HG02763 (cell line): ENCODE measurements at regions not wholly inside any gene's neighbourhood (a gene's known extent, or its start where the extent isn't known, plus 50 kb on each side); places are given as distances from the start of the nearest gene placed in this dataset.

Experiments
- ATAC-seq: cut with Tn5 transposase; IDR thresholded peaks from one replicate; pipeline ENCODE4 v1.9.1; 2021; ENCODE audit warnings: mild to moderate bottlenecking, moderate library complexity; ENCODE audit not compliant: unreplicated experiment

DNA sequence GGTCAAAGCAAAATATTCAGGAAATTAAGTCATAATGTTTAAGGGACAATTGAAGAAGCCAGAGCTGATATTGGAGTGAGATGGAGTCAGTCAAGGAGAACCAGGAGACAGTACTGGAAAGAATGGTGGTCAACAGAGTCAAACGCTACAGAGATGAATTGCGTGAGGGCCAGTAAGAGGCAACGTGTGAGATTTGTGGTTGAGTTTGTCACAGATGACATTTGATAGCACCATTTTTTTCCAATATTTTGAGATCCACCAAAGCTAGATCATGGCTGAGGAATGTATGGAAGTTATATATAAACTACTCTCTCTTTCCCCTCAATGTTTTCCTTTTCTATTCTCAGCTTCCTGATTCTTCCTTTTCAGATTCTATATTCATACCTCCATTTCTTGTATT is 375.1 kb upstream of the ROBO2 start:
- ATAC-seq = no peak

GRCh38 chr3:76668653-76669052 is 371.2 kb upstream of the ROBO2 start:
- ATAC-seq = no peak

DNA sequence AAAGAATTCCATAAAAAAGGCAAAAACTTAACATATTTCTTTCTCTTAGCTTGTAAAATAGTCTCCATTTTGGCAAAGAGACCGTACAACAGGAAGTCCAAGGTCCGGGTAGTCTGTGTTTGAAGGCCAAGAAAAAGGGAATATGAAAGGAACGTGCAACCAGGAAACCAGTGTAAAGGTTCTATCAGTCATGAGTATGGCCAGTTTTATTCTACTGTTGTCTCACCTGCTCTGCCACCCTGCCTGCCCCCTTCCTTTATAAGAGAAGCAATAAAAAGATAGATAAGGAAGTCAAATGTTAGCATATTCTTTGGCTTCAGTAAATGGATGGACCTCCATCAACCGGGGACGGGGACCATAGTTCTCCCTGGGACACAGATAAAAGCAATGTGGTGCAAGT is 370.6 kb upstream of the ROBO2 start:
- ATAC-seq = no peak

- no peak for ATAC-seq
Observed at GRCh38 chr3:76673171-76673570, 366.7 kb upstream of the ROBO2 start.

DNA sequence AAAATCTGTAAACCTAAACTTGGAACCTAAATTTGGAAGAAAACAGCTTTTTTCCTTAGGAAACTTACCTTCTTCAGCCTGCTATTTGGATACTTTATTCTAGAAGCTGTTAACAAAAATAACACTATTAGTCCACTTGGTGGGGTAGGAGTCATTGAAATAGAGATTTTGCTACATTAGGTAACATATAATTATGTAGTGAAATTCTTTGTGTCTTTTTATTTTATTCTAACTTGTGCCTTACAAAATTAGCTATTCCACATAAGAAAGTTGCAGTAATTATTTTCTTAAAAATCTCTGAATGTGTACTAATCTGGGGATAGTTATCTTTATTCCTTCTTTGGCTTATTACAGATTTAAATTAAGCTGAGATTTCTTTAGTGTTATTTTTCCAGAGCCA is 360.4 kb upstream of the ROBO2 start:
- no peak for ATAC-seq

DNA sequence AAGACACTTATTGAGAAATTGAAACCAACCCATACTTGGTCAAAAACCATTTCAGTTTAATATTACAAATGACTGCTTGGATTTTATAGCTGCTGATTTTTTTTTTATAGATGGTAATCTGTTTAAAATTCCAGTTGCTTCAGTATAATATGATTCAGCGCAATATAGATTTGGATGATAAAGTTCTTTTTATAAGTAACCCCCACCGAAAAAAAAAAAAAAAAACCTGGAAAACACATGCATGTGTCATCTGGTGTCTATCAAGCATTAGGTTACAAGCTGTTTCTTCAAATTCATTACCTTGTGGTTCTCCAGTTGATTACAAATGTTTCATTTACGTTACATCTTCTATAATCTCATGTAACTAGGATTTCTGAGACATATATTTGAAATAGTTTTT is 356.6 kb upstream of the ROBO2 start:
- ATAC-seq = no peak

DNA sequence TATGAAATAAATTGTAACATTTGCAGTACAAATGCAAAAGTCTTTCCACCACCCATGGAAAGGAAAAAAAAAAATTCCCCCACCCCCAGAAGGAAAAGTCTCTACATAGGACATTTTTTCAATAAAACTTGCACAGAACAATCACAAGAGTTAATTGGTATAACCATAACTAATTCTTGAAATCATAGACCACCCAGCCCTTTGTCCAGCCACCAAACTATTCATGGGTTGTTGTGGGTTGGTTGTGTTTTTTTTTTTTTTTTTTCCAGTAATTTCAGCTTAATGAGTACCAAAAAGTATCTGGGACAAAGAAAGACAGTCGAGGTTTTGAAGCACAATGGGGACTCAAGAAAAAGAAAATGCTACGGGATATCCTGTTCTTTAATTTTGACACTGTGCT is 355.0 kb upstream of the ROBO2 start:
- ATAC-seq = no peak

- no peak for ATAC-seq
Observed at GRCh38 chr3:76685858-76686257, 354.0 kb upstream of the ROBO2 start.

DNA sequence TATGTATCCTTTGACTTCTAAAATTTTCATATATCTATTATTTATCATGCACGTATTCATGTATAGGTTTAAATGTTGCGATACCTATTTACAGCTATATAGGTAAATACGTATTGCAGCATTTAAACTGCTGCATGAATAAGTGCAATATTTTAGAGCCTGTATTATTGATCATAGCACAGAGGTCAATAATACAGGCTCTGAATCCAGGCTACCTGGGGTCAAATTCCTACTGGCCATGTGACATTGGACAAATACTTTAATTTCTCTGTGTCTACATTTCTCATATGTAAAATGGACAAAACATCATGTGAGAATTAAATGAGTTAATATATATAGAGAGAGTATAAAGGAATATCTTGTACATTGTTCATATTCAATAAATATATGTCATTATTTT is 352.9 kb upstream of the ROBO2 start:
- no peak for ATAC-seq

GRCh38 chr3:76694063-76694462 is 345.8 kb upstream of the ROBO2 start:
- no peak for ATAC-seq

- no peak for ATAC-seq
Observed at GRCh38 chr3:76698136-76698706, 341.7 kb upstream of the ROBO2 start.

DNA sequence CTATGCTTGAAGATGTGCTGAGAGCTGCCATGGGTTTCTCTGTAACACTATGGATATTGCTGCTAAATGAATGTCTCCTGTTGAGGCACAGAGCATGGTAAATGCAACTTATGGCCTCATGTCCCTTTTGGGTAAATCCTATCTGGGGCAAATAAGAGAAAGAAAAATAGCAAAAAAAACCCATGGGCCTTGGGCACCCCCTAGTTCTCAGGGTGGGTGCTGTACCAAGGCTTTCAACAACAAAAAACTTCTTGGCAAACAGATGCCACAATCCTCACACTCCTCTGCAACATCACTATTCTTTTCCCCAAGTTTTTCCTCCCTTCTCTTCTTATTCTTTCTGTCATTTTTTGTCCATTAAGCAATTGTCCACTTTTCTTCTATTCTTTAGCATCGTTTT is 340.1 kb upstream of the ROBO2 start:
- ATAC-seq = no peak

DNA sequence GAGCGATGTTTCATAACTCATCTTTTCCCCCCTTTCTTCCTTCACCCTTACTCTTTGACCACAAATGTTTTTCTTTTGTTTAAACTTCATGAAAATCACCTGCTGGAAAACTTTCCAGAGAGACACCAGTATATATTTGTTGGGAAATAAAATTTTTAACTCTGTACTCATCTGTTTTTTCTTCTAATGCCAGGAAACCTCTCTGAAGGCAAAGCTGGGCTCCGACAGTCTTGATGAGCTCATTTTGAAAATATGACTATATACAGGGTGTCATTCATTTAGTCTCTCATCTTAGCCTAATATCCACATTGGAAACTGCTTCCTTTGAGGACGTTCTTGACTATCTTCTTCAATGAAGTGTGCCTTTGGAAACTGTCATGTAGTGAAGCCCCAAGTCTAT is 339.6 kb upstream of the ROBO2 start:
- no peak for ATAC-seq

GRCh38 chr3:76702676-76703075 is 337.2 kb upstream of the ROBO2 start:
- ATAC-seq = no peak

GRCh38 chr3:76715426-76715825 is 324.5 kb upstream of the ROBO2 start:
- ATAC-seq = no peak

DNA sequence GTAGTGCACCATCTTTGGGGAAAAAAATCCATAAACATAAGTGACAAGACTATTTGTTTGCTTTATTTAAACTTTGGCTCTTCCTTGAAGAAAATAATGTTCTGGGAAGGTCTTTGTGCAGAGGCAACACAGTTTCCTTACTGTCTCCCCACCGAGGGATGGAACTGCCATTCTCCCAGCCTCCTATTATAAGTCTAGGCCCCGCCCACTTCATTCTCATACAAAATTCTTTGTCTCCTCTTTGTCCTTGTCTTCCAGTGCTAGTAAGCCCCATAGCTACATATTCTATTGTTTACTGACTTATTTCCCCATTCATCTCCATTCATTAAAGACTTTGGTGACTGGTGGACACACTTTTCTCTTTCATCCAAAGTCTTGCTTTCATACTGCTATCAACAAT is 316.5 kb upstream of the ROBO2 start:
- ATAC-seq = no peak

GRCh38 chr3:76724075-76724474 is 315.8 kb upstream of the ROBO2 start:
- ATAC-seq = no peak

DNA sequence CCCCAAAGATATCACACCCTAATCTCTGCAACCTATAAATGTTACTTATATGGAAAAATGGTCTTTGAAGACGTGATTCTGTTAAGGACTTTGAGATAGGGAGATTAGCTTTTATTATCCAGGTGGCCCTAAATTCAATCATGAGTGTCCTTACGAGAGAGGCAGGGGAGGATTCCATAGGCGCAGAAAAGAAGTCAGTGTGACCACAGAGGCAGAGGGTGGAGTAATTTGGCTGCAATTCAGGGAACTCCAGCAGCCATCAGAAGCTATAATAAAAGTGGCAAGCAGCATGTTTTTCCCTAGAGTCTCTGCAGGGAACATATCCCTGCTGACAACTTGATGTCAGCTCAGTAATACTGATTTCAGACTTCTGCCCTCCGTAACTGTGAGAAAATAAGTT is 315.2 kb upstream of the ROBO2 start:
- no peak for ATAC-seq

DNA sequence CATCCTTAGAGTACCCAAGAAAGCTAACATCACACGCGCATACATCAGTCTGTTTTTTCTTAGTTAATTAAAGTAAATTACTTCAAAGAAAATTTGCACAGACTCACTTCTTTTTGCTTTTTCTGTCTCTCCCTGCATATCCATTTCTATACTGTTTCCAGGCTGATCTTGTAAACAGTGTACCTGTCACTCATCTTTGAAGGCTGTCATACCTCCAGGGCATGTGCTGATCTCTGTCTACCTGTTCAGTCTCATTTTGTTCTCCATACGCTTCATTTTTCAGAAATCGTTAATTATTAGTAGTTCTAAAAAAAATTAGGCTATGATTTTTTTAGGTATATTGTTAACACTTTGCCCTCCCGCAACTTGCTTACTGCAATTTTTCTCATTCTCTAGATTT is 313.9 kb upstream of the ROBO2 start:
- no peak for ATAC-seq

DNA sequence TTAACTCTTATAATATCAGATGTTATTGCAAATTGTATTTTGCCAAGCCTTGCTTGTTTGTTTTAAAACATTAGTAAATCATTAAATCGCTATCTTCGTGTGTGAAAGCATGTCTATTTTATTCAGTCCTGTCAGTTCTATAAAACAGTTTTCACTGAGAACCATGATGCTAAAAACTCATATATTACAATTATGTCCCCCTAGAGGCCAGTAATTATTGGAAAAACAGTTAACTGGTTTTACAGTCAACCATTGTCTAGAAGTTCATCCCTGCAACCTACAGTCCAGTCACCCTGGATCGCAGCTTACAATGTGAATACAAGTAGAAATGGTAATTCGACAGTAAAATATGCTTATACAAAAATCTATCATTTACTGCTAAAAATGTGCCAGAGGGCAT is 311.5 kb upstream of the ROBO2 start:
- ATAC-seq = no peak

DNA sequence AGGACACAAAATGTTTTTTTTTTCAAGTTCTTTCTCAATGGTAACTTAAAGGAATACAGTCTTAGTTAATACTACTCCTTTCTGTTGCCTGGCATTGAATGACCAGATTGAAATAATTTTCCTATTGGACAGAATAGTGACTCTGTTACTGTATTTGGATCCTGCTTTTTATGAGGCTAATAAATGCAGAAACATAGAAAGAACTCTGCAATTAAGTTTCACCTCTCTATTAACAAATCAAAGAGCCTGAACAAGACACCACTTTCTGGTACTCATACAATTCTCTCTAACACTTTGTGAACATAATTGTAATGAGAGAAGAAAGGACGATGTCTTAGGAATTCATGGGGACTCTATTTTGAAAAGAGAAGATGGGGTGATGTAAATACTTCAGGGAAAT is 308.4 kb upstream of the ROBO2 start:
- no peak for ATAC-seq

GRCh38 chr3:76733073-76733759 is 306.7 kb upstream of the ROBO2 start:
- ATAC-seq = no peak

DNA sequence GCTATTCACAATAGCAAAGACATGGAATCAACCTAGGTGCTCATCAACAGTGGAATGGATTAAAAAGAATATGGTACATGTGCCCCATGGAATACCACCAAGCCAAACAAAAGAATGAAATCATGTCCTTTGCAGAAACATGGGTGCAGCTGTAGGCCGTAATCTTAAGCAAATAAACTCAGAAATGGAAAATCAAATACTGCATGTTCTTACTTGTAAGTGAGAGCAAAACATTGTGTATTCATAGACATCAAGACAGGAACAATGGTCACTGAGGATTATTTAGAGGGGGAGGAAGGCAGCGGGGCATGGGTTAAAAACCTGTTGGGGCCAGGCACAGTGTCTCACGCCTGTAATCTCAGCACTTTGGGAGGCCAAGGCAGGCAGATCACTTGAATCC is 304.7 kb upstream of the ROBO2 start:
- no peak for ATAC-seq
